ENCODE measurements at regions not wholly inside any gene's neighbourhood (a gene's known extent, or its start where the extent isn't known, plus 50 kb on each side); places are given as distances from the start of the nearest gene placed in this dataset.

GRCh38 chr6:105608711-105609374, 206.0 kb upstream of the PREP start:
- 77% methylated on average over 10 of the region's 10 CpGs for WGBS
- no peak overlapping the region for H3K9ac ChIP-seq (ENCODE audit: low read depth in 1 of 2, low read length in 2 of 2)
- no peak overlapping the region for H3K4me3 ChIP-seq (ENCODE audit: low read depth in 1 of 3, low read length in 3 of 3)
- no peak overlapping the region for H3K27ac ChIP-seq (ENCODE audit: low read depth in 1 of 2, low read length in 2 of 2)
- TF ChIP-seq RAD21 (IDR thresholded peaks at IDR 0.05) (no peak), SP1 (IDR thresholded peaks at IDR 0.05) (no peak), ZBTB33 (IDR thresholded peaks at IDR 0.05) (no peak)
- DNase-seq (ENCODE audit: low spot score), result no peak
- peaks cover 0 to 3% (median under 1%) of the 10 kb centered on the region in 4 donors for H3K9me3 ChIP-seq (ENCODE audit: control insufficient read depth in 4 of 4, low read length in 3 of 4)
- no peaks in the 10 kb centered on the region for H3K36me3 ChIP-seq (ENCODE audit: control insufficient read depth in 4 of 4, insufficient read depth in 3 of 4, low read depth in 1 of 4, low read length in 3 of 4)
- H3K4me1 ChIP-seq (ENCODE audit: control insufficient read depth in 4 of 4, insufficient read depth in 4 of 4, low read length in 3 of 4), result no peaks in the 10 kb centered on the region
- peaks cover 0 to 2% (median 0%) of the 10 kb centered on the region in 4 donors for H3K27me3 ChIP-seq (ENCODE audit: control insufficient read depth in 4 of 4, insufficient read depth in 4 of 4, low read length in 3 of 4)

- Histone ChIP-seq H3K9me3 (ENCODE audit: control insufficient read depth in 4 of 4, low read length in 3 of 4) (peaks cover 0 to 3% (median under 1%) of the 10 kb centered on the region in 4 donors), H3K9ac (ENCODE audit: low read depth in 1 of 2, low read length in 2 of 2) (no peak overlapping the region), H3K4me1 (ENCODE audit: control insufficient read depth in 4 of 4, insufficient read depth in 4 of 4, low read length in 3 of 4) (no peaks in the 10 kb centered on the region), H3K4me3 (ENCODE audit: low read depth in 1 of 3, low read length in 3 of 3) (no peak overlapping the region), H3K36me3 (ENCODE audit: control insufficient read depth in 4 of 4, insufficient read depth in 3 of 4, low read depth in 1 of 4, low read length in 3 of 4) (no peaks in the 10 kb centered on the region), H3K27me3 (ENCODE audit: control insufficient read depth in 4 of 4, insufficient read depth in 4 of 4, low read length in 3 of 4) (peaks cover 0 to 2% (median 0%) of the 10 kb centered on the region in 4 donors), H3K27ac (ENCODE audit: low read depth in 1 of 2, low read length in 2 of 2) (no peak overlapping the region)
- 67% methylated on average over 5 of the region's 5 CpGs for WGBS
- no peak for DNase-seq (ENCODE audit: low spot score)
- TF ChIP-seq FOXA2 (IDR thresholded peaks at IDR 0.05) (no peak), SP1 (IDR thresholded peaks at IDR 0.05) (no peak), MAX (IDR thresholded peaks at IDR 0.05) (no peak), TAF1 (conservative IDR thresholded peaks at IDR 0.05) (no peak), ZBTB33 (IDR thresholded peaks at IDR 0.05) (no peak), YY1 (IDR thresholded peaks at IDR 0.05) (no peak), GABPA (IDR thresholded peaks at IDR 0.05 in 1 of 2, conservative IDR thresholded peaks at IDR 0.05 in 1 of 2) (no peak), CTCF (IDR thresholded peaks at IDR 0.05; ENCODE audit: low read depth, low read length, missing input control) (no peak), HNF4A (conservative IDR thresholded peaks at IDR 0.05) (no peak), RXRA (IDR thresholded peaks at IDR 0.05) (no peak), ATF3 (IDR thresholded peaks at IDR 0.05) (no peak), JUND (IDR thresholded peaks at IDR 0.05) (no peak), HNF4G (IDR thresholded peaks at IDR 0.05) (no peak), REST (IDR thresholded peaks at IDR 0.05) (no peak)
These were observed 205.0 kb upstream of the PREP start for GRCh38 chr6:105607636-105608621.
